ENCODE measurements at regions not wholly inside any gene's neighbourhood (a gene's known extent, or its start where the extent isn't known, plus 50 kb on each side); places are given as distances from the start of the nearest gene placed in this dataset.
"Not testable (repeated sequence)": the region's sequence is repeated elsewhere in the genome, so short reads cannot be mapped to it uniquely, and the experiment has no call there.

GRCh38 chr10:28869606-28870201, 192.4 kb downstream of the BAMBI start:
- no peak for DNase-seq

- DNase-seq: no peak
Observed at GRCh38 chr10:28871665-28872064, 194.3 kb downstream of the BAMBI start.

GRCh38 chr10:28872587-28873165, 195.4 kb downstream of the BAMBI start:
- DNase-seq: no peak

- DNase-seq: no peak
Observed at GRCh38 chr10:28873540-28873939, 196.2 kb downstream of the BAMBI start.

GRCh38 chr10:28874210-28874609, 196.9 kb downstream of the BAMBI start:
- no peak for DNase-seq

- DNase-seq: no peak
Observed at GRCh38 chr10:28875549-28876081, 198.3 kb downstream of the BAMBI start.

GRCh38 chr10:28878236-28878970, 201.1 kb downstream of the BAMBI start:
- DNase-seq: no peak

- no peak for DNase-seq
Observed at GRCh38 chr10:28879246-28879645, 201.9 kb downstream of the BAMBI start.

- DNase-seq: no peak
Observed at GRCh38 chr10:28879875-28880682, 202.8 kb downstream of the BAMBI start.

GRCh38 chr10:28880683-28880950, 203.3 kb downstream of the BAMBI start:
- no peak for DNase-seq

- no peak for DNase-seq
Observed at GRCh38 chr10:28881171-28881882, 204.0 kb downstream of the BAMBI start.

- no peak for DNase-seq
Observed at GRCh38 chr10:28883741-28884423, 206.6 kb downstream of the BAMBI start.

GRCh38 chr10:28890121-28890950, 213.0 kb downstream of the BAMBI start:
- no peak for DNase-seq

GRCh38 chr10:28891058-28891713, 213.9 kb downstream of the BAMBI start:
- DNase-seq: no peak

- no peak for DNase-seq
Observed at GRCh38 chr10:28892818-28893547, 215.7 kb downstream of the BAMBI start.

- DNase-seq: no peak
Observed at GRCh38 chr10:28894146-28894545, 216.8 kb downstream of the BAMBI start.

- not testable (repeated sequence) for DNase-seq
Observed at GRCh38 chr10:28895671-28896070, 218.3 kb downstream of the BAMBI start.

- DNase-seq: not testable (repeated sequence)
Observed at GRCh38 chr10:28896791-28897409, 219.6 kb downstream of the BAMBI start.

All from activated CD4-positive, alpha-beta T cell treated with anti-CD3 and anti-CD28 coated beads, Interleukin-2, amount 50 U/mL, for 4 hours (primary cell).